ENCODE measurements at regions not wholly inside any gene's neighbourhood (a gene's known extent, or its start where the extent isn't known, plus 50 kb on each side); places are given as distances from the start of the nearest gene placed in this dataset.

DNA sequence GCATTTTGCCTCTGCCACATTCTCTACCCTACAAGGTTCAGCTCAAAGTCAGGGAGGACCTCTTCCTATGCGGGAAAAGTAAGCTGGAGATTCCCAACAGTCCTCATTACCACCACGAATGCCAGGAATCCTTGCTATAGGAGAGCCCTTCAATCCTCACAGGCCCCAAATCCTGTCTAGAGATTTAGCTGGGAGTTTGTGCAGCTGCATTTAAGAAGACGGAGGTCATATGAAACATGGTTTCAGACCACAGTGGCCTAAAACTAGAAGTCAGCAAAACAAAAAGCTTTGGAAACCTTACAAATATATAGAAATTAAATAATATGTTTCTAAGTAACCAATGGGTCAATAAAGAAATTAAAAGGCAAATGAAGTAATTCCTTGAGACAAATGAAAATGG is 415.3 kb upstream of the SETBP1 start:
- no peak overlapping the region for H3K4me3 ChIP-seq (ENCODE audit: low read depth, low read length)
- no peak for DNase-seq (ENCODE audit: low read depth)
- TF ChIP-seq, protein P1, sequence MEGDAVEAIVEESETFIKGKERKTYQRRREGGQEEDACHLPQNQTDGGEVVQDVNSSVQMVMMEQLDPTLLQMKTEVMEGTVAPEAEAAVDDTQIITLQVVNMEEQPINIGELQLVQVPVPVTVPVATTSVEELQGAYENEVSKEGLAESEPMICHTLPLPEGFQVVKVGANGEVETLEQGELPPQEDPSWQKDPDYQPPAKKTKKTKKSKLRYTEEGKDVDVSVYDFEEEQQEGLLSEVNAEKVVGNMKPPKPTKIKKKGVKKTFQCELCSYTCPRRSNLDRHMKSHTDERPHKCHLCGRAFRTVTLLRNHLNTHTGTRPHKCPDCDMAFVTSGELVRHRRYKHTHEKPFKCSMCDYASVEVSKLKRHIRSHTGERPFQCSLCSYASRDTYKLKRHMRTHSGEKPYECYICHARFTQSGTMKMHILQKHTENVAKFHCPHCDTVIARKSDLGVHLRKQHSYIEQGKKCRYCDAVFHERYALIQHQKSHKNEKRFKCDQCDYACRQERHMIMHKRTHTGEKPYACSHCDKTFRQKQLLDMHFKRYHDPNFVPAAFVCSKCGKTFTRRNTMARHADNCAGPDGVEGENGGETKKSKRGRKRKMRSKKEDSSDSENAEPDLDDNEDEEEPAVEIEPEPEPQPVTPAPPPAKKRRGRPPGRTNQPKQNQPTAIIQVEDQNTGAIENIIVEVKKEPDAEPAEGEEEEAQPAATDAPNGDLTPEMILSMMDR (IDR thresholded peaks at IDR 0.05; ENCODE audit: low read depth, low read length): no peak
- no peak for TF ChIP-seq MAX (IDR thresholded peaks at IDR 0.05; ENCODE audit: low read depth, low read length)
- TF ChIP-seq MYC (IDR thresholded peaks at IDR 0.05; ENCODE audit: low read depth, low read length): no peak
- no peak for TF ChIP-seq POLR2A (IDR thresholded peaks at IDR 0.05; ENCODE audit: extremely low read depth, insufficient read length)

DNA sequence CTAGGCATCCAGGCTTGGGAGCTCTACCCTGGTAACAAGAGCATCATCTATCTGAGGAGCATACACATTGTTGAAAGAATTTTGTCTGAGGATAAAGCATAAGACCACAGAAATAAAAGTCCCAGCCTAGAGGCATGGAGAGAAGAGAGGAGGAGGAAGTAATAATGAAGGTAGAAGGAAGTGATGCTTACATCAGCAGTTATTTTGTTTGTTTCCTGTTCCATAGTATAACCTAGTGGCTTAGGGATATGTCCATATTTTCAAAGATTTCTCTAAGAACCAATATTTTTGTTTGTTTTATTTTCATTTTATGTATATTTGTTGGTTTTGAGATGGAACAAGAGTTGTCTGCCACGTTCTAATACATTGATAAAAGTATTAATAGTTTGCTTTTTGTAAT is 407.4 kb upstream of the SETBP1 start:
- DNase-seq (ENCODE audit: low read depth): no peak
- TF ChIP-seq POLR2A (IDR thresholded peaks at IDR 0.05; ENCODE audit: extremely low read depth, insufficient read length): no peak
- no peak overlapping the region for H3K4me3 ChIP-seq (ENCODE audit: low read depth, low read length)

DNA sequence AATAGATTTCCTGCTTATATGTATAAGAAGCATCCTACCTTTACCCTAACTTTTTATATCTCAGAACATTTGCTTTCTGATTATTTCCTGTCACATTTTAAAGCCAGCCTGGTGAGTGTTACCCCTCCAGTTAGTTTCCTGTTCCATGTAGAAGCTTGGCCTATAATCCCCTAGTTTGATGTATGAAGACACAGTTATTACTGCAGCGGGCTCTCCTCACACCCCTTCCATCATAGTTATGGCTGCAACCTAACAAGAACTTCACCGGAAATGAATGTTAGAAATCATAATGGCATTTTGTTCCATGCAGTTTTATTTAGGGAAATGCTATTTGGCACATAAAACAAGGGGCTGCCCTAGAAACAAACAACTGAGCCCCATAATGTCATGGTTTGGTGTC is 400.2 kb upstream of the SETBP1 start:
- no peak for DNase-seq (ENCODE audit: low read depth)
- TF ChIP-seq MYC (IDR thresholded peaks at IDR 0.05; ENCODE audit: low read depth, low read length): no peak
- TF ChIP-seq, protein P1 (IDR thresholded peaks at IDR 0.05; ENCODE audit: low read depth, low read length): no peak
- no peak for TF ChIP-seq MAX (IDR thresholded peaks at IDR 0.05; ENCODE audit: low read depth, low read length)
- no peak for TF ChIP-seq POLR2A (IDR thresholded peaks at IDR 0.05; ENCODE audit: extremely low read depth, insufficient read length)
- H3K4me3 ChIP-seq (ENCODE audit: low read depth, low read length): no peak overlapping the region

GRCh38 chr18:44286049-44286448 is 394.6 kb upstream of the SETBP1 start:
- no peak overlapping the region for H3K4me3 ChIP-seq (ENCODE audit: low read depth, low read length)
- DNase-seq (ENCODE audit: low read depth): no peak

GRCh38 chr18:44290366-44290977 is 390.2 kb upstream of the SETBP1 start:
- no peak for DNase-seq (ENCODE audit: low read depth)
- no peak overlapping the region for H3K4me3 ChIP-seq (ENCODE audit: low read depth, low read length)
- TF ChIP-seq, protein P1 (IDR thresholded peaks at IDR 0.05; ENCODE audit: low read depth, low read length): no peak
- no peak for TF ChIP-seq MAX (IDR thresholded peaks at IDR 0.05; ENCODE audit: low read depth, low read length)
- no peak for TF ChIP-seq POLR2A (IDR thresholded peaks at IDR 0.05; ENCODE audit: extremely low read depth, insufficient read length)
- no peak for TF ChIP-seq MYC (IDR thresholded peaks at IDR 0.05; ENCODE audit: low read depth, low read length)

More at GRCh38 chr18:44286049-44286448, 394.6 kb upstream of the SETBP1 start:
- TF ChIP-seq MYC (IDR thresholded peaks at IDR 0.05; ENCODE audit: low read depth, low read length) (no peak), MAX (IDR thresholded peaks at IDR 0.05; ENCODE audit: low read depth, low read length) (no peak), POLR2A (IDR thresholded peaks at IDR 0.05; ENCODE audit: extremely low read depth, insufficient read length) (no peak)
- TF ChIP-seq, protein P1 (IDR thresholded peaks at IDR 0.05; ENCODE audit: low read depth, low read length): no peak

GRCh38 chr18:44298566-44298965 is 382.1 kb upstream of the SETBP1 start:
- H3K4me3 ChIP-seq (ENCODE audit: low read depth, low read length): no peak overlapping the region
- TF ChIP-seq, protein P1 (IDR thresholded peaks at IDR 0.05; ENCODE audit: low read depth, low read length): no peak
- TF ChIP-seq POLR2A (IDR thresholded peaks at IDR 0.05; ENCODE audit: extremely low read depth, insufficient read length) (no peak), MAX (IDR thresholded peaks at IDR 0.05; ENCODE audit: low read depth, low read length) (no peak), MYC (IDR thresholded peaks at IDR 0.05; ENCODE audit: low read depth, low read length) (no peak)
- no peak for DNase-seq (ENCODE audit: low read depth)
